GM21367 (cell line): ENCODE measurements at regions not wholly inside any gene's neighbourhood (a gene's known extent, or its start where the extent isn't known, plus 50 kb on each side); places are given as distances from the start of the nearest gene placed in this dataset.

ENCODE experiments used
- ATAC-seq: cut with Tn5 transposase; IDR thresholded peaks from one replicate; pipeline ENCODE4 v1.9.1; 2021; ENCODE audit not compliant: unreplicated experiment

GRCh38 chr14:76657846-76658245 lies 103.4 kb upstream of the VASH1 start:
- ATAC-seq: no peak

GRCh38 chr14:76662580-76662979 lies 98.7 kb upstream of the VASH1 start:
- ATAC-seq: no peak

- no peak for ATAC-seq
Observed at GRCh38 chr14:76664790-76665189, 96.5 kb upstream of the VASH1 start.

GRCh38 chr14:76666746-76667145 lies 94.5 kb upstream of the VASH1 start:
- ATAC-seq: no peak

GRCh38 chr14:76669770-76670169 lies 91.5 kb upstream of the VASH1 start:
- no peak for ATAC-seq

- ATAC-seq: no peak
Observed at GRCh38 chr14:76672123-76672522, 89.1 kb upstream of the VASH1 start.

GRCh38 chr14:76673261-76673660 lies 88.0 kb upstream of the VASH1 start:
- ATAC-seq: no peak

GRCh38 chr14:76675046-76675445 lies 86.2 kb upstream of the VASH1 start:
- ATAC-seq: no peak

- ATAC-seq: no peak
Observed at GRCh38 chr14:76676539-76676938, 84.7 kb upstream of the VASH1 start.

- ATAC-seq: no peak
Observed at GRCh38 chr14:76677534-76678145, 83.6 kb upstream of the VASH1 start.

GRCh38 chr14:76678244-76678800 lies 82.9 kb upstream of the VASH1 start:
- no peak for ATAC-seq

- ATAC-seq: no peak
Observed at GRCh38 chr14:76682367-76682766, 78.9 kb upstream of the VASH1 start.

- no peak for ATAC-seq
Observed at GRCh38 chr14:76686646-76687045, 74.6 kb upstream of the VASH1 start.

- no peak for ATAC-seq
Observed at GRCh38 chr14:76687611-76688382, 73.5 kb upstream of the VASH1 start.

GRCh38 chr14:76688383-76688671 lies 72.9 kb upstream of the VASH1 start:
- no peak for ATAC-seq

GRCh38 chr14:76690502-76691105 lies 70.7 kb upstream of the VASH1 start:
- ATAC-seq: no peak

GRCh38 chr14:76694106-76694505 lies 67.2 kb upstream of the VASH1 start:
- no peak for ATAC-seq

- no peak for ATAC-seq
Observed at GRCh38 chr14:76695263-76695920, 65.9 kb upstream of the VASH1 start.

GRCh38 chr14:76696361-76696760 lies 64.9 kb upstream of the VASH1 start:
- no peak for ATAC-seq

- no peak for ATAC-seq
Observed at GRCh38 chr14:76696791-76697190, 64.5 kb upstream of the VASH1 start.

GRCh38 chr14:76697246-76697905 lies 63.9 kb upstream of the VASH1 start:
- no peak for ATAC-seq
